Activated CD8-positive, alpha-beta T cell treated with anti-CD3 and anti-CD28 coated beads for 36 hours (primary cell): ENCODE measurements at regions not wholly inside any gene's neighbourhood (a gene's known extent, or its start where the extent isn't known, plus 50 kb on each side); places are given as distances from the start of the nearest gene placed in this dataset.
"Not testable (repeated sequence)": the region's sequence is repeated elsewhere in the genome, so short reads cannot be mapped to it uniquely, and the experiment has no call there.

Source experiments
- ATAC-seq: fragments of 200-7000 bp; cut with Tn5 transposase; one replicate; pipeline ENCODE4 v1.10.0; 2021; ENCODE audit warnings: mild to moderate bottlenecking, moderate library complexity
- CTCF ChIA-PET: fragments of 350-600 bp; sonication (Branson Sonifier 250); formaldehyde crosslinking; loops from one replicate; lab custom pipeline; 2021; ENCODE audit warnings: antibody characterized with exemption; lab: Charles Lee
- POLR2A ChIA-PET: fragments of 350-600 bp; sonication (Branson Sonifier 250); formaldehyde crosslinking; loops from one replicate; lab custom pipeline; 2021; ENCODE audit warnings: antibody characterized with exemption; lab: Charles Lee
- DNase-seq: peaks from one replicate; pipeline ENCODE4 v3.0.0-alpha.2; 2020
- H3K27ac Mint-ChIP-seq: one replicate; pipeline ENCODE4 v1.8.0; 2021; ENCODE audit warnings: mild to moderate bottlenecking, mixed read lengths
- H3K27me3 Mint-ChIP-seq: one replicate; pipeline ENCODE4 v1.8.0; 2021; ENCODE audit warnings: mixed read lengths
- H3K36me3 Mint-ChIP-seq: one replicate; pipeline ENCODE4 v1.8.0; 2021; ENCODE audit warnings: low read depth, mixed read lengths
- H3K4me1 Mint-ChIP-seq: one replicate; pipeline ENCODE4 v1.8.0; 2021; ENCODE audit warnings: low read depth, mixed read lengths
- H3K4me3 Mint-ChIP-seq: one replicate; pipeline ENCODE4 v1.8.0; 2021; ENCODE audit warnings: mild to moderate bottlenecking, moderate library complexity, mixed read lengths
- H3K9me3 Mint-ChIP-seq: one replicate; pipeline ENCODE4 v1.8.0; 2021; ENCODE audit warnings: mixed read lengths
- CTCF ChIP-seq: fragments of 200-600 bp; IDR thresholded peaks from one replicate; pipeline ENCODE4 v1.8.0; 2022; ENCODE audit warnings: antibody characterized with exemption, mild to moderate bottlenecking
- intact Hi-C: fragments of 100-400 bp; cut with micrococcal nuclease; formaldehyde crosslinking; loops from one replicate; pipeline ENCODE4 v1.10.0; 2022

GRCh38 chr6:27043244-27043643 lies 204.3 kb upstream of the PRSS16 start:
- H3K4me1 Mint-ChIP-seq, result peaks cover 2% of the 10 kb centered on the region
- ChIA-PET POLR2A (no interaction called here), CTCF (no interaction called here)
- ATAC-seq (no peak), DNase-seq (no peak)
- intact Hi-C loops, result no loop called here
- no peak overlapping the region for H3K27ac Mint-ChIP-seq
- H3K36me3 Mint-ChIP-seq, result no peaks in the 10 kb centered on the region
- TF ChIP-seq CTCF, result no peak
- H3K9me3 Mint-ChIP-seq, result no peaks in the 10 kb centered on the region
- H3K4me3 Mint-ChIP-seq, result no peak overlapping the region
- H3K27me3 Mint-ChIP-seq, result peaks cover 35% of the 10 kb centered on the region

- H3K9me3 Mint-ChIP-seq, POLR2A ChIA-PET, ATAC-seq, CTCF ChIA-PET, DNase-seq, H3K4me3 Mint-ChIP-seq, H3K36me3 Mint-ChIP-seq, intact Hi-C loops, H3K4me1 Mint-ChIP-seq, H3K27ac Mint-ChIP-seq: not testable (repeated sequence)
- H3K27me3 Mint-ChIP-seq, result peaks cover 30% of the 10 kb centered on the region
Observed at GRCh38 chr6:27045131-27045530, 202.4 kb upstream of the PRSS16 start.

GRCh38 chr6:27047725-27048124 lies 199.8 kb upstream of the PRSS16 start:
- intact Hi-C loops, DNase-seq, ATAC-seq, H3K4me1 Mint-ChIP-seq, CTCF ChIA-PET, H3K36me3 Mint-ChIP-seq, POLR2A ChIA-PET, H3K27ac Mint-ChIP-seq, H3K9me3 Mint-ChIP-seq, H3K4me3 Mint-ChIP-seq: not testable (repeated sequence)
- H3K27me3 Mint-ChIP-seq, result peaks cover 14% of the 10 kb centered on the region

GRCh38 chr6:27049863-27050781 lies 197.4 kb upstream of the PRSS16 start:
- TF ChIP-seq CTCF, result no peak
- DNase-seq (no peak), ATAC-seq (no peak)
- ChIA-PET CTCF (no interaction called here), POLR2A (no interaction called here)
- intact Hi-C loops, result no loop called here
- no peak overlapping the region for H3K27ac Mint-ChIP-seq
- H3K27me3 Mint-ChIP-seq, result peaks cover 10% of the 10 kb centered on the region
- H3K4me3 Mint-ChIP-seq, result no peak overlapping the region
- H3K4me1 Mint-ChIP-seq, result no peaks in the 10 kb centered on the region
- H3K9me3 Mint-ChIP-seq, result no peaks in the 10 kb centered on the region
- H3K36me3 Mint-ChIP-seq, result no peaks in the 10 kb centered on the region

GRCh38 chr6:27052082-27052730 lies 195.3 kb upstream of the PRSS16 start:
- intact Hi-C loops, CTCF ChIA-PET, H3K27ac Mint-ChIP-seq, H3K4me1 Mint-ChIP-seq, H3K36me3 Mint-ChIP-seq, POLR2A ChIA-PET, H3K4me3 Mint-ChIP-seq, DNase-seq, ATAC-seq, H3K9me3 Mint-ChIP-seq: not testable (repeated sequence)
- peaks cover 24% of the 10 kb centered on the region for H3K27me3 Mint-ChIP-seq

GRCh38 chr6:27052731-27053082 lies 194.8 kb upstream of the PRSS16 start:
- H3K36me3 Mint-ChIP-seq, result no peaks in the 10 kb centered on the region
- POLR2A ChIA-PET, result no interaction called here
- ATAC-seq (no peak), DNase-seq (no peak)
- H3K9me3 Mint-ChIP-seq, result no peaks in the 10 kb centered on the region
- no peak overlapping the region for H3K4me3 Mint-ChIP-seq
- intact Hi-C loops, result no loop called here
- CTCF ChIA-PET, result no interaction called here
- H3K27me3 Mint-ChIP-seq, result peaks cover 22% of the 10 kb centered on the region
- no peak for TF ChIP-seq CTCF
- H3K27ac Mint-ChIP-seq, result no peak overlapping the region
- H3K4me1 Mint-ChIP-seq, result no peaks in the 10 kb centered on the region
